GM23248 (cell line): ENCODE measurements at regions not wholly inside any gene's neighbourhood (a gene's known extent, or its start where the extent isn't known, plus 50 kb on each side); places are given as distances from the start of the nearest gene placed in this dataset.

Experiments used
- EZH2 ChIP-seq: fragments of 200-600 bp; sonication (generic); IDR thresholded peaks from 2 replicates; pipeline ENCODE4 v1.6.1; 2018; ENCODE audit warnings: antibody characterized with exemption, mild to moderate bottlenecking; ENCODE audit not compliant: insufficient read depth, poor library complexity, severe bottlenecking
- EZH2phosphoT487 ChIP-seq: fragments of 200-600 bp; sonication (generic); IDR thresholded peaks from 2 replicates; pipeline ENCODE4 v1.6.1; 2018; ENCODE audit warnings: antibody characterized with exemption, moderate library complexity, mild to moderate bottlenecking, low read depth; ENCODE audit not compliant: insufficient read depth

DNA sequence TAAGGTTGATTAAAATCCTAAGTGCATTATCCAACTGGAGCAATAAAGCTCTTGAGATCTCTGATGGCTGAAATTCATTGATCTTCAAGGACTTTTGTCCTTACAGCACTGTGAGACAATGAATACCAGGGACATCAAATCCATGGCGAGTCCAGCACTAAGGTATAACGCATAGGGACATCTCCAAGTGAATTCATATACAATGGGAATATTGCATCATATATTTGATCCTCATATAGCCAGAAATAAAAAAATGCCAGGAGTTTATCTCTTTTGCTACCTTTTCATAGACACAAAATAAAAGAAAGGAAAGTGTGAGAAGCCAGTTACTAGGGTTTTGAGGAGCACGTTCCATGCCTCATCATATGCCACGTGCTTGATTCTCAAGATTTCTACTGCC lies 112.5 kb upstream of the CDH13 start:
- no peak for TF ChIP-seq EZH2
- TF ChIP-seq EZH2phosphoT487, result no peak
